H9 (cell line): ENCODE measurements at regions not wholly inside any gene's neighbourhood (a gene's known extent, or its start where the extent isn't known, plus 50 kb on each side); places are given as distances from the start of the nearest gene placed in this dataset.

Source experiments
- DNase-seq: peaks from one replicate; pipeline ENCODE4 v3.0.0-alpha.2; 2017
- H2AFZ ChIP-seq: one replicate; pipeline ENCODE4 v1.6.1; 2013; ENCODE audit warnings: mild to moderate bottlenecking, low read length, control low read depth, moderate library complexity
- H2AK5ac ChIP-seq: 2 replicates; pipeline ENCODE4 v1.6.1; 2013; ENCODE audit warnings: low read length, control low read depth, mixed read lengths; ENCODE audit not compliant: insufficient read length
- H2BK120ac ChIP-seq: one replicate; pipeline ENCODE4 v1.6.1; 2013; ENCODE audit warnings: low read depth, mild to moderate bottlenecking, low read length, control low read depth, inconsistent platforms; ENCODE audit not compliant: poor library complexity, severe bottlenecking
- H2BK12ac ChIP-seq: 2 replicates; pipeline ENCODE4 v1.6.1; 2013; ENCODE audit warnings: low read length, control low read depth, mixed read lengths, low read depth; ENCODE audit not compliant: insufficient read length
- H2BK15ac ChIP-seq: 2 replicates; pipeline ENCODE4 v1.6.1; 2013; ENCODE audit warnings: low read depth, low read length, control low read depth
- H2BK20ac ChIP-seq: one replicate; pipeline ENCODE4 v1.6.1; 2013; ENCODE audit warnings: low read depth, mild to moderate bottlenecking, low read length, control low read depth, inconsistent platforms; ENCODE audit not compliant: poor library complexity, severe bottlenecking
- H2BK5ac ChIP-seq: 2 replicates; pipeline ENCODE4 v1.6.1; 2013; ENCODE audit warnings: low read length, control low read depth, mixed read lengths; ENCODE audit not compliant: insufficient read length
- H3K14ac ChIP-seq: 2 replicates; pipeline ENCODE4 v1.6.1; 2013; ENCODE audit warnings: low read length, control low read depth; ENCODE audit not compliant: insufficient read depth
- H3K18ac ChIP-seq: 2 replicates; pipeline ENCODE4 v1.6.1; 2013; ENCODE audit warnings: low read depth, mild to moderate bottlenecking, mixed read lengths, low read length, control low read depth; ENCODE audit not compliant: insufficient read length
- H3K23ac ChIP-seq: 2 replicates; pipeline ENCODE4 v1.6.1; 2013; ENCODE audit warnings: low read length, control low read depth, mixed read lengths, low read depth; ENCODE audit not compliant: insufficient read length
- H3K23me2 ChIP-seq: 2 replicates; pipeline ENCODE4 v1.6.1; 2013; ENCODE audit warnings: low read depth, mild to moderate bottlenecking, mixed read lengths, low read length, control low read depth; ENCODE audit not compliant: insufficient read length, poor library complexity, severe bottlenecking
- H3K27ac ChIP-seq: 2 replicates; pipeline ENCODE4 v1.5.1; 2013; ENCODE audit warnings: low read length, control low read depth, mixed read lengths, low read depth; ENCODE audit not compliant: insufficient read length
- H3K27me3 ChIP-seq: 2 replicates; pipeline ENCODE4 v1.6.1; 2013; ENCODE audit warnings: low read length, control low read depth, inconsistent platforms; ENCODE audit not compliant: insufficient read depth
- H3K4ac ChIP-seq: 2 replicates; pipeline ENCODE4 v1.6.1; 2013; ENCODE audit warnings: low read depth, mild to moderate bottlenecking, control low read depth, inconsistent platforms, low read length, moderate library complexity
- H3K4me1 ChIP-seq: 2 replicates; pipeline ENCODE4 v1.6.1; 2013; ENCODE audit warnings: low read length, control low read depth, inconsistent platforms; ENCODE audit not compliant: insufficient read depth
- H3K4me2 ChIP-seq: 2 replicates; pipeline ENCODE4 v1.6.1; 2013; ENCODE audit warnings: low read length, control low read depth, mixed read lengths; ENCODE audit not compliant: insufficient read length, insufficient read depth
- H3K56ac ChIP-seq: 2 replicates; pipeline ENCODE4 v1.6.1; 2013; ENCODE audit warnings: low read depth, mild to moderate bottlenecking, mixed read lengths, low read length, control low read depth; ENCODE audit not compliant: insufficient read length
- H3K79me1 ChIP-seq: 2 replicates; pipeline ENCODE4 v1.6.1; 2013; ENCODE audit warnings: low read depth, mild to moderate bottlenecking, moderate library complexity, low read length, control low read depth, inconsistent platforms; ENCODE audit not compliant: insufficient read depth, poor library complexity, severe bottlenecking
- H3K79me2 ChIP-seq: 2 replicates; pipeline ENCODE4 v1.6.1; 2013; ENCODE audit warnings: low read length, control low read depth, inconsistent platforms; ENCODE audit not compliant: insufficient read depth
- H3K9ac ChIP-seq: 2 replicates; pipeline ENCODE4 v1.6.1; 2013; ENCODE audit warnings: low read length, control low read depth, mixed read lengths; ENCODE audit not compliant: insufficient read length; ENCODE audit errors: extremely low read depth
- H3K9me3 ChIP-seq: one replicate; pipeline ENCODE4 v1.6.1; 2013; ENCODE audit warnings: low read depth, low read length, inconsistent platforms; ENCODE audit not compliant: control insufficient read depth
- H3T11ph ChIP-seq: one replicate; pipeline ENCODE4 v1.6.1; 2013; ENCODE audit warnings: mild to moderate bottlenecking, low read length, control low read depth, inconsistent platforms
- H4K20me1 ChIP-seq: one replicate; pipeline ENCODE4 v1.6.1; 2013; ENCODE audit not compliant: control insufficient read depth, insufficient read length, insufficient read depth
- H4K5ac ChIP-seq: 2 replicates; pipeline ENCODE4 v1.6.1; 2013; ENCODE audit warnings: low read depth, mild to moderate bottlenecking, mixed read lengths, low read length, control low read depth; ENCODE audit not compliant: insufficient read length
- H4K8ac ChIP-seq: replicated peaks from 2 replicates; pipeline ENCODE4 v1.6.1; 2013; ENCODE audit warnings: low read length, control low read depth, mixed read lengths, low read depth; ENCODE audit not compliant: insufficient read length
- H4K91ac ChIP-seq: 2 replicates; pipeline ENCODE4 v1.6.1; 2013; ENCODE audit warnings: low read depth, mild to moderate bottlenecking, moderate library complexity, mixed read lengths, low read length, control low read depth; ENCODE audit not compliant: insufficient read length
- H3K27ac Mint-ChIP-seq, 3 experiments: 2 replicates in 2 of 3; 3 replicates in 1 of 3; pipeline ENCODE4 v1.8.0; 2020 to 2021; ENCODE audit warnings: mixed read lengths in 3 of 3, mild to moderate bottlenecking in 1 of 3, moderate library complexity in 1 of 3
- H3K27me3 Mint-ChIP-seq: 2 replicates; pipeline ENCODE4 v1.8.0; 2021; ENCODE audit warnings: low read depth, mild to moderate bottlenecking, moderate library complexity, mixed read lengths
- H3K36me3 Mint-ChIP-seq, 3 experiments: 2 replicates in 2 of 3; 3 replicates in 1 of 3; pipeline ENCODE4 v1.8.0; 2020 to 2021; ENCODE audit warnings: low read depth in 3 of 3, mixed read lengths in 3 of 3; ENCODE audit not compliant: insufficient read depth in 1 of 3
- H3K4me1 Mint-ChIP-seq, 2 experiments: 2 replicates each; pipeline ENCODE4 v1.8.0; 2020; ENCODE audit warnings: mixed read lengths in 2 of 2
- H3K4me3 Mint-ChIP-seq, 2 experiments: 2 replicates in 1 of 2; 3 replicates in 1 of 2; pipeline ENCODE4 v1.8.0; 2020 to 2021; ENCODE audit warnings: mild to moderate bottlenecking in 2 of 2, mixed read lengths in 2 of 2, moderate library complexity in 1 of 2
- H3K9me3 Mint-ChIP-seq, 2 experiments: 2 replicates in 1 of 2; 3 replicates in 1 of 2; pipeline ENCODE4 v1.8.0; 2020; ENCODE audit warnings: mild to moderate bottlenecking in 2 of 2, mixed read lengths in 2 of 2, moderate library complexity in 1 of 2
- TF ChIP-seq, protein P1 (sequence below): fragments of 200-600 bp; sonication (generic); conservative IDR thresholded peaks from 3 replicates; pipeline ENCODE4 v1.8.0; 2021; ENCODE audit warnings: antibody characterized with exemption, mild to moderate bottlenecking

- DNase-seq, result no peak
- H4K5ac ChIP-seq, result no peak overlapping the region
- no peak overlapping the region for H4K8ac ChIP-seq
- no peak overlapping the region for H3K18ac ChIP-seq
- TF ChIP-seq, protein P1, sequence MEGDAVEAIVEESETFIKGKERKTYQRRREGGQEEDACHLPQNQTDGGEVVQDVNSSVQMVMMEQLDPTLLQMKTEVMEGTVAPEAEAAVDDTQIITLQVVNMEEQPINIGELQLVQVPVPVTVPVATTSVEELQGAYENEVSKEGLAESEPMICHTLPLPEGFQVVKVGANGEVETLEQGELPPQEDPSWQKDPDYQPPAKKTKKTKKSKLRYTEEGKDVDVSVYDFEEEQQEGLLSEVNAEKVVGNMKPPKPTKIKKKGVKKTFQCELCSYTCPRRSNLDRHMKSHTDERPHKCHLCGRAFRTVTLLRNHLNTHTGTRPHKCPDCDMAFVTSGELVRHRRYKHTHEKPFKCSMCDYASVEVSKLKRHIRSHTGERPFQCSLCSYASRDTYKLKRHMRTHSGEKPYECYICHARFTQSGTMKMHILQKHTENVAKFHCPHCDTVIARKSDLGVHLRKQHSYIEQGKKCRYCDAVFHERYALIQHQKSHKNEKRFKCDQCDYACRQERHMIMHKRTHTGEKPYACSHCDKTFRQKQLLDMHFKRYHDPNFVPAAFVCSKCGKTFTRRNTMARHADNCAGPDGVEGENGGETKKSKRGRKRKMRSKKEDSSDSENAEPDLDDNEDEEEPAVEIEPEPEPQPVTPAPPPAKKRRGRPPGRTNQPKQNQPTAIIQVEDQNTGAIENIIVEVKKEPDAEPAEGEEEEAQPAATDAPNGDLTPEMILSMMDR, result no peak
- no peak overlapping the region for H2BK120ac ChIP-seq
- H3K4me3 Mint-ChIP-seq, result no peak overlapping the region
- H3K4ac ChIP-seq, result no peak overlapping the region
- no peaks in the 10 kb centered on the region for H3K79me1 ChIP-seq
- no peak overlapping the region for H3K56ac ChIP-seq
- no peak overlapping the region for H2BK12ac ChIP-seq
- H2BK20ac ChIP-seq, result no peak overlapping the region
- H3K9me3 ChIP-seq, result no peaks in the 10 kb centered on the region
- H3K36me3 Mint-ChIP-seq, result peaks cover 0 to 6% (median 4%) of the 10 kb centered on the region in 3 experiments; a peak in 3 of 7 replicates
- H3K23ac ChIP-seq, result no peak overlapping the region
- no peaks in the 10 kb centered on the region for H3K79me2 ChIP-seq
- no peak overlapping the region for H2BK5ac ChIP-seq
- H3K9ac ChIP-seq, result no peak overlapping the region
- no peak overlapping the region for H2AK5ac ChIP-seq
- no peak overlapping the region for H3K14ac ChIP-seq
- H3K4me2 ChIP-seq, result no peak overlapping the region
- H4K91ac ChIP-seq, result no peak overlapping the region
- no peak overlapping the region for H2BK15ac ChIP-seq
- H2AFZ ChIP-seq, result no peak overlapping the region
- no peaks in the 10 kb centered on the region for H4K20me1 ChIP-seq
- no peak overlapping the region for H3T11ph ChIP-seq
- peaks cover 2% of the 10 kb centered on the region; the same call in 1 of the 2 replicates for H3K27me3 Mint-ChIP-seq
- no peaks in the 10 kb centered on the region for H3K23me2 ChIP-seq
- H3K4me1 Mint-ChIP-seq, result no peaks in the 10 kb centered on the region
- H3K27ac Mint-ChIP-seq, result no peak overlapping the region
- H3K27me3 ChIP-seq, result no peaks in the 10 kb centered on the region
- no peak overlapping the region for H3K27ac ChIP-seq
- H3K9me3 Mint-ChIP-seq, result peaks cover 4 to 11% of the 10 kb centered on the region in 2 experiments; a peak in 4 of 5 replicates
- no peaks in the 10 kb centered on the region for H3K4me1 ChIP-seq
These were observed 93.2 kb upstream of the HS3ST3A1 start for GRCh38 chr17:13694934-13695333.
